ENCODE measurements at regions not wholly inside any gene's neighbourhood (a gene's known extent, or its start where the extent isn't known, plus 50 kb on each side); places are given as distances from the start of the nearest gene placed in this dataset.
"Not testable (repeated sequence)": the region's sequence is repeated elsewhere in the genome, so short reads cannot be mapped to it uniquely, and the experiment has no call there.

DNA sequence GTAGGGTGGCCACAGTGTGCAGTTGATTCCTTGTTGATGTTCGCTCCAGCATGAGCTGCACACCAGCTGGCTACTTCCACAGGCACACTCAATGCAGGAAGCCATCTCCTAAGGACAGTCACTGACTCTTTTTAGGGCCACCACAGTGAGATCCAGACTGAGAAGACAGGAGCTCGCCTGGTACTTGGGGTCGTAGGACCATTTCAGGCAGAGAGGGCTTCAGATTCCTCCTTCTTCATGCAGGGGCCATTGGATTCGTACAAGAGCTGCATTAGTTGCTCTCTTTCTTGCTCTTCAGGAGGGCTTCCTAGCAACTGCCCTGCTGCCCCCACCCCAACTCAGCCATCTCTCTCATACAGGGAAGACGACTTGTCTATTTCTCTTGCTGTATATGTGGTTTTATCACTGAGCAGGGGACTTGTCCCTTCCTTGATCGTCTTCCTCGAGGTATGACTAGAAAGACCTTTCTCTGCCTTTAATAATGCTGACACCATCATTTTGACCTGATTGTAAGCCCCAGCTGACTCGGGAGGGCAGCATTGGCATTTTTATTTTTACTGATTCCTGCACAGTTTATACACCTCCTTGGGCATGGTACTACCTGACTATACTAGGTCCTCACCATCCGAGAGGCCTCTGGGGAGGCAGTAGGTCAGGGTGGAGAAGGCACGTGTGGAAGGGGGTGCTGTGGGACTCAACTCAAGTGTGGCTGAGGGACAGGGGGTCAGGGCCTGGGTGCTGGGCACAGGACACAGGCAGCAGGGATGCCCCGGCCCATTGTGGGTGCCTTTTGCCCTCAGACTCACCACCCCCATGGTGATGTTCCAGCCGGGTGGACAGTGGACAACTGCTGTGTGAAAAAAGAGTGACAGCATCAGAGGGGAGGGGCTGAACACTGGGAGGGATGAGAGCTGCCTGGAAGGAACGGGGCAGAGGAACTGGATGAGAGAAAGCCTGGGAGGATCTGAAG, 136.7 kb upstream of the ZNF746 start:
- DNase-seq = no peak

DNA sequence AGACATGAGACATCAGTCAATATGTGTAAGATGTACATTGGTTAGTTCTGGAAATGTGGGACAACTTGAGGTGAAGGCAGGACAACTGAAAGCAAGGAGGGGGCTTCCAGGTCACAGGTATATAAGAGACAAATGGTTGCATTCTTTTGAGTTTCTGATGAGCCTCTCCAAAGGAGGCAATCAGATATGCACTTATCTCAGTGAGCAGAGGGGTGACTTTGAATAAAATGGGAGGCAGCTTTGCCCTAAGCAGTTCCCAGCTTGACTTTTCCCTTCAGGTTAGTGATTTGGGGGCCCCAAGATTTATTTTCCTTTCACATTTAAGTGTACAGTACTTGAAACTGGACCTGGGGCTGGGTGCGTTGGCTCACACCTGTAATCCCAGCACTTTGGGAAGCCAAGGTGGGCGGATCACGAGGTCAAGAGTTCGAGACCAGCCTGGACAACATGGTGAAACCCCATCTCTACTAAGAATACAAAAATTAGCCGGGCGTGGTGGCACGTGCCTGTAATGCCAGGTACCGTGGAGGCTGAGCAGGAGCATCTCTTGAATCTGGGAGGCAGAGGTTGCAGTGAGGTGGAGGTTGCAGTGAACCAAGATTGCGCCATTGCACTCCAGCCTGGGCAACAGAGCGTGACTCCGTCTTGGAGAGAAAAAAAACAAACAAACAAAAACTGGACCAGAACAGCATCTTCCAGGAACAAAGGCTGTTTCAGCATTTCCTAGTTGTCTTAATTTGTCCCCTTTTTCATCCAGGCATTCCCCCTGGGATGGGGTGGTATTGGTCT, 130.9 kb upstream of the ZNF746 start:
- not testable (repeated sequence) for DNase-seq

DNA sequence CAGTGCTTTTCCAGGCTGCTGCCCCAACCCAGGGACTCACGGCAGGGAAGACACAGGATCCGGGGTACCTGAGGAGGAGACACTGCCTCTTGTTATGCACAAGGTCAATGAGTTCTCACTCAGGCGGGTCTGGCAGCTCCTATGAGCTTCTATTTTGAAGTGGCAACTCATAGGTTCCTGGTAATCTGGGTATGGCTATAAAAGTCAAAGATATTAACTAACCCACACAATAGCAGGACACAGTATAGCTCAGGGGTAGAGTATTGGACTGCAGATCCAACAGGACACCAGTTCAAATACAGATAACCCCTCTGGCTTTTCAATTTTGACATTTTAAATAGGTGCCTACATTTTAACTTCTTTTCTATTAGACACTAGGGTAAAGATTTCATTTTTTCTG, 130.3 kb upstream of the ZNF746 start:
- DNase-seq = no peak

DNA sequence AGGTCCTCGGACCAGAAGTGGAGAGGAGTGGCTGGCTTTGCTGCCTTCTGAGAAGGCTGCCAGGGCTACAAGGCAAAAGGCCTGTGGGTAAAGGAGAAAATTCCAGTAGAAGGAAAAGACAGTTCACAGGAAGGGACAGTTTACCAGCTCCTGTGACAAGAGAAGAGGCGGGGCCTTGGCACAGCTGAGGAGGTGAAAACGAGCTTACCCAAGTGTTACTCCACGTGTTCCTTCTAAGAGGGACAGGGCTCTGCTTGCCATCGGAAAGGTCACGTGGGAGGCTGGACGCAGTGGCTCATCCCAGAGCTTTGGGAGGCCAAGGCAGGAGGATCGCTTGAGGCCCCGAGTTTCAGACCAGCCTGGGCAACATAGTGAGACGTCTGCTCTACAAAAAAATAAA, 129.4 kb upstream of the ZNF746 start:
- DNase-seq = no peak

DNA sequence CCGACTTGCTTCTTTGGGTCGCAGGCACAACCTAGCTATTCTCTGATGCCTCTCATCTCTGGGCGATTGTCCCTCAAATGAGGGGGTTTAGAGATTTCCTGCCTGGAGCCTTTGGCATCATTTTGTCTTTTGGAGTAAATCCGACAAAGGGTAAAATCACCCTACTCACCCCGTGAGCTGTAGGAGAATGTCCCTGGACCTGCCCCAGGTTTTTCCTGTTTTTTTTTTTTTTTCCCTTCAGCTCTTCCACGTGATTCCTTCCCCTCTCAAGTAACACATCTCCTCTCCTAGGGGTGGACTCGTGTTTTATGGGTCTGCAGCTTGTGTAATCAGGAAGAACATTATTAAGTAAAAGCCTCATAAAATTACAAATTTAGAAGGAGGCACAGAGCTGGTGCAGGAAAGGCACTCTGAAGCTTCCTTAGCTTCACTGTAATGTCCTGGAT, 128.4 kb upstream of the ZNF746 start:
- no peak for DNase-seq

DNA sequence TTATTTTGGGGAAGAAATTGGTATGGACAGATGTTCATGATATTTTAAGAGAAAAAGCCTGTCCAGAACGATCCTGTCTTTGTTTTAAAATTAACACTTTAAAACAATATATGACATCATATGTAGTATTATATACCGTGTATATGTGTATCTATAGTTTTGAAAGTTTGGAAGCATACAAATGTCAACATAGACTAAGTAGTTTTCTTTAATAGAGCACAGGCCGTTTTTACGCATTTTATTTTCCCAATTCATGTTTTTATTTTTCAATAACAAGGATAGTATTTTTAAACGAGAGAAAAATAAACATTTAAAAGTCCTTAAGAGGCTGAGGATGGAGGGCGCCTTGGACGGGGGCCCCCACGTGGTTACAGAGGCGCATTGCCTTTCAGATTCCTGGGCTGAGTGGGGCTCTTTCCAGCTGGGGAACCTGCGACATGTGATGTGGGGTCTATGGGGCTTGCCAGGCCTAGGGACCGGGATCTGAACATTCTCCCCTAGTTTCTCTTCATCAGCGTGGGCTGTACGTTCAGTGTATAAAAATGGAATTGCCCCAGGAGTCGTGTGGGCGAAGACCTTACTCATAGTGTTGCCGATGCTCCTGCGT, 127.8 kb upstream of the ZNF746 start:
- DNase-seq = peak; percentile 67

DNA sequence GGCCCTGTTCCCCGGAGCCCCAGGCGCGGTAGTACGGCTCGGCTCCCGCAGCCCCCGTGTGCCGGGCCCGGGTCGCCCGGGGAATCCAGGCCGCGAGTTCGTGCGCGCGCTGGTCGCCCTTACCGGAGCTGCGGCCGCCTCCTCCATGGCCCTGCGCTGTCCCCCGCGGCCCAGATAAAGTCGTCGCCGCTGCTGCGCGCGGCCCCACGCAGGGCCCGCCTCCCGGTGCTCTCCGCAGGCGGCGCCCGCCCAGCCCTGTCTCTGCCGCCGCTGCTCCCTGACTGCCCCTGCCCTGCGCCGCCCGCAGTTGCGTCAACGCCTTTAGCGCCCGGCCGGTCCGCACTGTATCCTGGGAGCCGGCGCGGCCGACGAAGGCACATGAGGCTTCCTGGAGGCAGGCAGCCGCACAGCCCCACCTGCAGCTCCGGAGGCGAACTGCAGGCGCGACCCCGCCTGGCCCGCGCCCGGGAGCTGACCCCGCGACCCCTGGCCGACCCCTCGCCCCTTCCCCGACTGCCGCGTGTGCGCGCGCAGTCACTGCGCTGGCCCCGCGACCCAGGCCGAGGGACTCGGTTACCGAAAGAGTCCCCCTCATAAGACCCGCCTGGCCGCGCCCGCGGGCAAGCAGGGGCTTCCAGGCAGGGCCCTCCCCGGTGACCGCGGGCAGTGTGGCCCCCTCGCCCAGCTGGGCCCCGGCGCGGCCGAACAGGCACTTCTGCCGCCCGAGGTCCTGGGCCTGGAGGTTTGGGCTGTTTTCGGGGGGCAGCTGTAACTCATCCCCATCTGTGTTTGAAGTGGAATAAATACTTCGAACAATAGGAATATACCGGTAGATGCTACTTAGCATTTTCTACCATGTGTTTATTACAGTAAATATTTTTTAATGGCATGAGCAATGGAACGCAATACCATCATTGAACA, 127.1 kb upstream of the ZNF746 start:
- peak; percentile 95 for DNase-seq

DNA sequence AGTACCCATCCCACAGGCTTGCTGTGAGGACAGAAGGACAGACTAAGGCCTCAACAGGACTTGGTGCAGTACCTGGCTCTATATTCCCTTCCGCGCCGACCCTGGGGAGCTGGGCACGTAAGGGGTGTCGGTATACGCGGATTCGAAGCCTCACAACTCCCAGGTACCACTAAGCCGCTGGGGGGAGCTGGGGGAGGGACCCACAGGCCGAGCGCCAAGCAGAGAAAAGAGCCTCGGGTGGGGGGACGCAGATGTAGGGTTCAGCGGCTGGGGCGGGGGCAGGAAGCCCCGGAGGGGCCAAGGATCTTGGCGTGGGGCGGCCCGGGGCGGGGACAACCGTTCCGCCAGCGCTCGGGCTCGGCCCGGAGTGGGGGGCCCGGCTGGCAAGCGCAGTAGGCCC, 126.4 kb upstream of the ZNF746 start:
- DNase-seq = peak; percentile 12

DNA sequence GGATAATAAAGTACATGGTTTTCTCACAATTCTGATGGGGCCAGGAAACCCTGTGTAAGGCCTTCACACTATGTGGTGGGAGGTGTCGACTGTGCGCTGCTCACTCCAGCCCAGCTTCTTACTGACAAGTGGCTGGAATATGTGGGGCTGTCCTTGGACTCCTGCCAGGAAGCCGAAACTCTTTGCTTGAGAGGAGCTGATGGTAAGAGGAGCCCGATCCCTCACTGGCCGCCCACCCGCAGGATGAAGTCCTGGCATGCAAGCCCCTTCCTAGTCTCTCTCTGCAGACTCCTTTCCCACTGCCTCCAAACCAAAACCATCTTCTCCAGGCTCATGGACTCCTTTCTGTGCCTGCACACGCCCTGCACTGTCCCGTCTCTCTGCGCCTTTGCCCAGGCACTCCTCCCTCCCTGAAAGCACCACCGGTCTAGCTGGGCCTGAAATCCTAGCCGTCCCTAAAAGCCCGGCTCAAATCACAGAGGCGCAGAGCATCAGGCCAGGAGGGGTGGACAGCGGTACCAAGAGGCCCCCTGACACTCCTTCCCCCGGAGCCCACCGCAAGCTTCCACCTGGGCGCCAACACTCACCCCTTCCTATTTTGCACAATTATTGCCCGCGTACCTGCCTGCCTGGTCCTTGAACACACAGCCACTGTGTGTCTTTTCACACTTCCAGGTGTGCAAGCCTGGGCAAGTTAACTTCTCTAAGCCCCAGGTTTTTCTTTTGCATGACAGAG, 125.8 kb upstream of the ZNF746 start:
- DNase-seq = peak; percentile 72

DNA sequence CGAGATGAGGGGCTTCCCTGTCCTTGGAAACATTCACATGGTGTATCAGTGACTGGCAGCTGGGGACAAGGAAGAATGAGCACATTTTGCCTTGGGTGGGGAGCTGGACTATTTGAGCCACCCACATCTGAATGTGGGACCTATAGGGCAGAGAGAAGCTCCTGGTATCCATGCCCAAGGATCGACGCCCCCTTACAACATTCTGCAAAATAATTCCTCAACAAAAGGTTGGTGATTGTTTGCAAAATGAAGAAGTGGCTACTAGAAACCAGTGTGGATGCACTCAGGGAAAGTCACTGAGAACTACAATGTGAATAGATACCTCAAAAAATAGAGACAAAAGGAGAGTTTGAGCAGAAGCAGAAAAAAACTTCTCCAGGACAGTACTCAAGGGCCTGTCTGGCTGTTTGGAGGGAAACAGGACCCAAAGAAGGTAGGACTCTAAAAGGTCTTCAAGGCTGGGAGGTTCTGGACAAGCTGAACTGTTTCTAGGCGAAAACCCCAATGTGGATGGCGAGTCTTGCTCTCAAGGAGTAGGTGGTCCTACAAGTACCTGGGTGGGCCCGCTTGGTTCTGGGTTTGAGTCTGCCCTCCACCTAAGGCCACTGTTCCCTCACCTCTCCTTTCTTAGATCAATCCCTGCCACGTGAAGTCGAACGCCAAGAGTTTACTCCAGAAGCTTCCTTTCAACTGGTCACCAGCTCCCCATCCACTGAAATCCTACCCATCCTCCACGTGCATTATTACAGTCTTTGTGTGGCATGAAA, 125.0 kb upstream of the ZNF746 start:
- no peak for DNase-seq

DNA sequence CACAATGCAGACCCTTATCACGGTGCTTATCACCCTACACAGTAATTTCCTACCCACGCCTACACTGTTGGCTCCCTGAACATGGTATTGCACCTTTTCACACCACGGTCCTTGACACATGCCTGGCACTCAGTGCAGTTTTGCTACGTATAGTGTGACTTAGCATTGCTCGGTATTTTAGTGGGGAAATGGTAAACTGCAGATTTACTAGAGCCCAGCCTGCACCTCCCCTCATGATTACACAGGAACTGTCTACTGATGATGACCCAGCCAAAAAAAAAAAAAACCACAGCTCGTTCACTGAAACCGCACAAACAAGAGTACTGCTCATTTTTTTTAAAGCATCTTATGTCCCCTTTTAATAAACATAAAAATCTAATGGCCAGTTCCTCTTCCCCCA, 124.2 kb upstream of the ZNF746 start:
- DNase-seq = no peak

DNA sequence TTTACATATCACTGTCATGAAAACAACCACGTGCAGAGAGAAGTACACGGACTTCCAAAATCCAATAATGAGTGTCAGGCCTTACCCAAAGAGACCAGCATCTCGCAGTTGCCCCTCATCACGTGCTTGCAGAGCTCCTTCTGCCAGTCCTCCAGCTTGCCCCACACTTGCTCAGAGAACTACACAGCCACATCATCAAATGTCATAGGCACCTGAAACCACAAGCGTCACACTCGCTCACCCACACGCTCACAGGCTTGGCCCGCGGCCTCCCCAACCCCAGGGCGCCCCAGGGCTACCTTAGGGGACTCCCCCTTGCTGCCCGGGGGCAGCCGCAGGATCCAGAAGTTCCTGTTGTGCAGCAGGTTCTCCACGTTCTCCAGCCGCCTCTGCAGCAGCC, 123.4 kb upstream of the ZNF746 start:
- DNase-seq = no peak

DNA sequence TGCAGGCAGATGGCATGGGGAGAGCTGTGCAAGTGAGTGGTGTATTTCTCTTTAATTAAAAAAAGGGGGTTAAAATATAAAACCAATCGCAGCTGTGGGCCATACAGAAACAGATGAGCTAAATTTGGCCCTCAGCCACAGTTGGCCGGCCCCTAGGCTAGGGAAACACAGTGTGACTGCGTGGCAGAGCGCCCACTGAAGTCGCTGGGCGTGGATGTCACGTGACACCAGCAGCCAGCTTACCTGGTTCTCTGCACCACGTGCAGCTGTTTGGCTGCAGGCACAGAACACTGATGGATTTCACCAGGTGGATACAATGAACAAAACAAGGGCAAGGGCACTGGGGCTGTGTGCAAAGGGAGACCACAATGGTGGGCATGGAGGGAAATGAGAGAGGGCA, 119.3 kb upstream of the ZNF746 start:
- DNase-seq = no peak

DNA sequence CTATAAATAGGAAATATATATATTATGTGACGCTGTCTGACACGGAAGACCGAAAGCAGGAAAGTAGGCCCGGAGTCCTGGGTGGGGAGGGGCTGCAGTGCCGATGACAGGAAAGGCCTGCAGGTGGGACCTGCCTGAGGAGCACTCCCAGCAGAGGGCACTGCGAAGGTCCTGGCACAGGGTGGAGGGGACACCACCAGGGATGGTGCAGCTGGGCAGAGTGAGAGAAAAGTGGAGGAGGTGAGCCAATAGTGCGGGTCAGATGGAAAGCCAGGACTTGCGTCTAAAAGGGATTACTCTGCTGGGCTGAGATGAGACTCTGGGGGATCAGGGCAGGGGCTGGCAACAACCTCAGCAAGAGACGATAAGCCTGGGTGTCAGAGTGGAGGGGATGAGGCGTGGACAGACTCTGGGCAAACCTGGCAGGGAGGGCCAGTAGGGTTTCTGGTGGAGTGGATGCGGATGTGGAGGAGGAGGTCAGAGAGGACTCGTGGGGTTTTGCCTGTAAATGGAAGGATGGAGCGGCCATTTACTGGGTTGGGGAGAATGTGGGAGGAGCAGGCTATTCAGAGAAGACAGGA, 118.2 kb upstream of the ZNF746 start:
- no peak for DNase-seq

DNA sequence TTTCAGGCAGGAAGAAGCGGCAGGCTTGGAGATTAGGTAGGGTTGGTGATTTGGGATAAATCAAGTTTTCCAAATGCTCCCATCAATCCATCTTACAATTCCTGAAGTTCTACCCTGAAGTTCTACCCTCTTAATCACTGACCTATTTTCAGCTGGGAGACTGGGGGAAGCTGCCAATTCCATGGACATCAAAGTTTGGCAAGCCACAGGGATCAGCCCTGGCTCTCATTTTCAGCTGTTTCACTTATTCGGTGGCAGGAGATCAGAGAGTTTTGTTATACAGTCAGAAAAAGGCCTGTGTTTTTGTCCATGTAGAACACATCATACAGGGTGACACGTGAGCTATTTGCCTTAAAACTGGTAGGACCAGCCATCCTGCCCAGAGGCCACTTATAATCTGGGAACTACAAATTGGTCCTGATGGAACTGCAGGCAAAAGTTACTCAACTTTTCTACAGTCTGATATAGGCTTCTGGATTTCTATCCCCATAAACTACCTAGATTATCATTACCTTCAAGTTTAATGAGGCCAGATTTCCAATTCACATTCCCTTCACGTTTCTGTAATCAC, 112.9 kb upstream of the ZNF746 start:
- no peak for DNase-seq

DNA sequence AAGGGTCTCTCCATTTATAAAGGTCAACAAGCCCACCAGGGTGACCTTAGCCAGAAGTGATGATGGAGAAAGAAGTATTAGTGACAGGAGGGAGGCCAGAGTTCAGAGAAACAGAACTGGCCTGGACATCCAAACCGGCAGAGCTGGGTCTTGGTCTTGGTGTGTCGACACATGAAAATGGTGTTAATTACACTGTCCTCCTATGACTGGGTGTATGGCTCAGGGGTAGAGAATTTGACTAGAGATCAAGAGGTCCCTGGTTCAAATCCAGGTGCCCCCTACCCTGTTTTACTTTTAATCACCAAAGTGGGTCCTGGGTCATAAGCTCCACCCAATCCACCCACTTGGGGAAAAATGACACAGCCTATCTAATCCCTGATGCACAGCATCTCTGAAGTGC, 110.6 kb upstream of the ZNF746 start:
- no peak for DNase-seq

DNA sequence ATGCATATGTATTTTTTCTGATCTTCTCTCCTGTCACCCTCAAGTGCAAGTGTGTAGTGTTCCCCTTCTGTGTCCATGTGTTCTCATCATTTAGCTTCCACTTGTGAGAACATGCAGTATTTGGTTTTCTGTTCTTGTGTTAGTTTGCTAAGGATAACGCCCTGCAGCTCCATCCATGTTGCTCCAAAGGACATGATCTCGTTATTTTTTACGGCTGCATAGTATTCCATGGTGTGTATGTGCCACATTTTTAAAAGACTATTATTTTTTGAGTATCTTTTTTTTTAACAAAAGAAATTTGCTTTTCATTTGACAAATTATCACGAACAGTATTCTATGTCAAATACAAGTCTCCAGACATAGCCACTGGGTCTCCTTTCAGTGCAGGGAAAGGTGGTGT, 110.1 kb upstream of the ZNF746 start:
- no peak for DNase-seq

DNA sequence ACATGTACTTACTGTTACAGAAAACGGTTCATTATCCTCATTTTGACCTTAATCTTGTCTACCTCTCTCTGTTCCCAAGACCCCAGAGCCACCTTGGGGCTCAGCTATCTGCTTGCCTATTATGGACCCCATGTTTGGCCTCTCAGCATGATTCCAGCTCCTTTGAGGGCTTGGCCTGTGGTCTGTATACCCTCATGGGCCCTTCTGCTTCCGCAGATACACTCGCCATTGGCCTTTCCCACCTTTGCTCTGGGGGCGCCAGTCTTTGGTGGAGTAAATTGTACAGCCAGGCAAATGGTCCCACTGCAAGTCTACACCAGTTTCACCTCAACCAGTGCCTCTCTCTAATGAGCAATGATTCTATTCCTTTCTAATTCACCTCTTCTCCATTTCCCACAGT, 109.2 kb upstream of the ZNF746 start:
- no peak for DNase-seq

DNA sequence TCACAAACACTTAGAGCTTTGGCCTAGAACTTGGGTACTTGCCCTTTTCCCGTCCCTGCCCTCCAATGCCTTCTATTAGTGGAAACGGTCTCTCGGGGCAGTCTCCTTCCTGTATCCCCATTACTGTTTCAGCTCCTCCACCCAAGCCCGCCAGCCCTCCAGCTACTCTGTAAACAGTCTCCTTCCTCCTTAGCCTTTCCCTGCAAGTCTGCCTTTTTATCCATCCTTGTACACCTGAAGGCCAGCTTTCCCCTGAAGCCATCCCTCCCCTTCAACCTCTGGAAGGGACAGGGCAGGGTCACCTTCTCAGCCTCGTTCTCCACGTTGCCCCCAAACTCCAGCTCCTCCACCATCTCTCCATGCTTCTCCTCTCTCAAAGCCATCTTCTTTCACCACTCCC, 108.1 kb upstream of the ZNF746 start:
- no peak for DNase-seq

DNA sequence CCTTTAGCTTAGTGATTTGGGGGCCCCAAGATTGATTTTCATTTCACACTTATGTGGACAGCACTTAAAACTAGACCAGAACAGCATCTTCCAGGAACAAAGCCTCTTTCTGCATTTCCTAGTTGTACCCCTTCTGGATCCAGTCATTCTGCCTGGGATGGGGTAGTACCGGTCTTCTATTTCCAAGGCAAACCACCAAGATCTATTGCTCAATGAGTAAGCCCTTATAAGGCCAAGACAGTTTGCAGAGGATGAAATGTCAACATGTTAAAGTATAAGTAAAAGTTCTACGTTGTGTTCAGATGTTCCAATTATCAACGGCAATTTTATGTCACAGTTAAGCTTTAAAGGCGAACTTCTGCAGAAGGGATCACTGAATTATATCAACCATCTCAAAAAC, 106.9 kb upstream of the ZNF746 start:
- DNase-seq = no peak
